ENCODE measurements at regions not wholly inside any gene's neighbourhood (a gene's known extent, or its start where the extent isn't known, plus 50 kb on each side); places are given as distances from the start of the nearest gene placed in this dataset.

- no peak overlapping the region for H3K4me2 ChIP-seq
- BruUV-seq (replicated peaks) = no TSS peak
- intact Hi-C loops (cut with micrococcal nuclease; ENCODE audit: unreplicated experiment) = no loop called here
Observed at GRCh38 chr2:221693365-221693764, 121.3 kb upstream of the EPHA4 start.

GRCh38 chr2:221691571-221691970 is 119.5 kb upstream of the EPHA4 start:
- Histone ChIP-seq H3K27me3 (ENCODE audit: insufficient read depth, low read depth) (no peaks in the 10 kb centered on the region), H3K4me3 (no peak overlapping the region), H3K4me1 (replicated peaks; ENCODE audit: insufficient read depth) (no peaks in the 10 kb centered on the region), H3K27ac (no peak overlapping the region), H2AFZ (no peak overlapping the region), H4K20me1 (ENCODE audit: insufficient read depth) (no peaks in the 10 kb centered on the region), H3K36me3 (ENCODE audit: low read depth) (no peaks in the 10 kb centered on the region), H3K79me2 (ENCODE audit: low read depth) (no peaks in the 10 kb centered on the region), H3K9me2 (ENCODE audit: insufficient read depth) (peaks cover 4% of the 10 kb centered on the region; the same call in 1 of the 2 replicates), H3K9me3 (ENCODE audit: insufficient read depth, low read depth) (no peaks in the 10 kb centered on the region), H3F3A (ENCODE audit: insufficient read depth, low read depth) (no peaks in the 10 kb centered on the region), H3K4me2 (no peak overlapping the region)
- no peak for TF ChIP-seq EZH2 (IDR thresholded peaks at IDR 0.05; ENCODE audit: low read depth)
- TF ChIP-seq CTCF (conservative IDR thresholded peaks at IDR 0.05) = no peak
- no peak for DNase-seq
- BruUV-seq (replicated peaks) = no TSS peak
- ChIA-PET POLR2A (ENCODE audit: unreplicated experiment) (no interaction called here), CTCF (no interaction called here)
- intact Hi-C loops (cut with micrococcal nuclease; ENCODE audit: unreplicated experiment) = no loop called here

More at GRCh38 chr2:221693365-221693764, 121.3 kb upstream of the EPHA4 start:
- Histone ChIP-seq H3K79me2 (ENCODE audit: low read depth) (no peaks in the 10 kb centered on the region), H3K36me3 (ENCODE audit: low read depth) (no peaks in the 10 kb centered on the region), H3K4me3 (no peak overlapping the region), H4K20me1 (ENCODE audit: insufficient read depth) (no peaks in the 10 kb centered on the region), H3F3A (ENCODE audit: insufficient read depth, low read depth) (no peaks in the 10 kb centered on the region), H3K27ac (no peak overlapping the region), H3K9me3 (ENCODE audit: insufficient read depth, low read depth) (no peaks in the 10 kb centered on the region), H3K27me3 (ENCODE audit: insufficient read depth, low read depth) (no peaks in the 10 kb centered on the region), H3K4me1 (replicated peaks; ENCODE audit: insufficient read depth) (no peaks in the 10 kb centered on the region), H3K9me2 (ENCODE audit: insufficient read depth) (peaks cover 4% of the 10 kb centered on the region; the same call in 1 of the 2 replicates), H2AFZ (no peak overlapping the region)
- no peak for DNase-seq
- TF ChIP-seq CTCF (conservative IDR thresholded peaks at IDR 0.05) (no peak), EZH2 (IDR thresholded peaks at IDR 0.05; ENCODE audit: low read depth) (no peak)
- ChIA-PET POLR2A (ENCODE audit: unreplicated experiment) (no interaction called here), CTCF (no interaction called here)

GRCh38 chr2:221689140-221689539 is 117.0 kb upstream of the EPHA4 start:
- H3K4me3 ChIP-seq = no peak overlapping the region
- no TSS peak for BruUV-seq (replicated peaks)
- no peaks in the 10 kb centered on the region for H3K79me2 ChIP-seq (ENCODE audit: low read depth)
- H4K20me1 ChIP-seq (ENCODE audit: insufficient read depth) = no peaks in the 10 kb centered on the region
- H2AFZ ChIP-seq = no peak overlapping the region
- H3K27ac ChIP-seq = no peak overlapping the region
- intact Hi-C loops (cut with micrococcal nuclease; ENCODE audit: unreplicated experiment) = no loop called here
- DNase-seq = no peak
- H3K9me2 ChIP-seq (ENCODE audit: insufficient read depth) = peaks cover 4% of the 10 kb centered on the region; the same call in 1 of the 2 replicates
- no peaks in the 10 kb centered on the region for H3K27me3 ChIP-seq (ENCODE audit: insufficient read depth, low read depth)
- H3K36me3 ChIP-seq (ENCODE audit: low read depth) = no peaks in the 10 kb centered on the region
- no peaks in the 10 kb centered on the region for H3F3A ChIP-seq (ENCODE audit: insufficient read depth, low read depth)
- CTCF ChIA-PET = no interaction called here
- no peaks in the 10 kb centered on the region for H3K9me3 ChIP-seq (ENCODE audit: insufficient read depth, low read depth)
- TF ChIP-seq CTCF (conservative IDR thresholded peaks at IDR 0.05) (no peak), EZH2 (IDR thresholded peaks at IDR 0.05; ENCODE audit: low read depth) (no peak)
- POLR2A ChIA-PET (ENCODE audit: unreplicated experiment) = no interaction called here
- no peak overlapping the region for H3K4me2 ChIP-seq
- H3K4me1 ChIP-seq (replicated peaks; ENCODE audit: insufficient read depth) = no peaks in the 10 kb centered on the region

Data from PC-9 (cell line).